ENCODE measurements at regions not wholly inside any gene's neighbourhood (a gene's known extent, or its start where the extent isn't known, plus 50 kb on each side); places are given as distances from the start of the nearest gene placed in this dataset.

- no peak for TF ChIP-seq CTCF (IDR thresholded peaks at IDR 0.05; ENCODE audit: low read depth, low read length)
- no peak overlapping the region for H3K4me3 ChIP-seq (ENCODE audit: low read depth, low read length)
Observed at GRCh38 chr7:149627911-149628310, 130.3 kb upstream of the ZNF746 start.

GRCh38 chr7:149626972-149627371, 129.4 kb upstream of the ZNF746 start:
- no peak for TF ChIP-seq CTCF (IDR thresholded peaks at IDR 0.05; ENCODE audit: low read depth, low read length)

GRCh38 chr7:149625947-149626392, 128.4 kb upstream of the ZNF746 start:
- no peak for TF ChIP-seq CTCF (IDR thresholded peaks at IDR 0.05; ENCODE audit: low read depth, low read length)
- no peak overlapping the region for H3K4me3 ChIP-seq (ENCODE audit: low read depth, low read length)

More at GRCh38 chr7:149626972-149627371, 129.4 kb upstream of the ZNF746 start:
- no peak overlapping the region for H3K4me3 ChIP-seq (ENCODE audit: low read depth, low read length)

GRCh38 chr7:149625340-149625946, 127.8 kb upstream of the ZNF746 start:
- peak overlapping the region; percentile 91 for H3K4me3 ChIP-seq (ENCODE audit: low read depth, low read length)
- TF ChIP-seq CTCF (IDR thresholded peaks at IDR 0.05; ENCODE audit: low read depth, low read length), result peak; percentile 80

- peak; percentile 80 for TF ChIP-seq CTCF (IDR thresholded peaks at IDR 0.05; ENCODE audit: low read depth, low read length)
- peak overlapping the region; percentile 91 for H3K4me3 ChIP-seq (ENCODE audit: low read depth, low read length)
Observed at GRCh38 chr7:149624419-149625339, 127.1 kb upstream of the ZNF746 start.

- peak overlapping the region; percentile 91 for H3K4me3 ChIP-seq (ENCODE audit: low read depth, low read length)
- TF ChIP-seq CTCF (IDR thresholded peaks at IDR 0.05; ENCODE audit: low read depth, low read length), result no peak
Observed at GRCh38 chr7:149624006-149624405, 126.4 kb upstream of the ZNF746 start.

- H3K4me3 ChIP-seq (ENCODE audit: low read depth, low read length), result peak overlapping the region; percentile 91
Observed at GRCh38 chr7:149623262-149623997, 125.8 kb upstream of the ZNF746 start.

All from WI38 (cell line).